ENCODE measurements at regions not wholly inside any gene's neighbourhood (a gene's known extent, or its start where the extent isn't known, plus 50 kb on each side); places are given as distances from the start of the nearest gene placed in this dataset.

- no peak for DNase-seq
These were observed 396.8 kb downstream of the MED10 start for GRCh38 chr5:5981562-5981961.

- no peak for DNase-seq
These were observed 397.8 kb downstream of the MED10 start for GRCh38 chr5:5980538-5980895.

- peak; percentile 60 for DNase-seq
These were observed 398.4 kb downstream of the MED10 start for GRCh38 chr5:5979761-5980537.

GRCh38 chr5:5979377-5979760 is 399.0 kb downstream of the MED10 start:
- DNase-seq = peak; percentile 96

GRCh38 chr5:5978501-5979376 is 399.6 kb downstream of the MED10 start:
- no peak for DNase-seq

GRCh38 chr5:5971203-5971602 is 407.1 kb downstream of the MED10 start:
- no peak for DNase-seq

- no peak for DNase-seq
These were observed 408.3 kb downstream of the MED10 start for GRCh38 chr5:5969942-5970483.

- DNase-seq = no peak
These were observed 409.4 kb downstream of the MED10 start for GRCh38 chr5:5968981-5969380.

- DNase-seq = no peak
These were observed 410.4 kb downstream of the MED10 start for GRCh38 chr5:5967944-5968343.

- no peak for DNase-seq
These were observed 411.0 kb downstream of the MED10 start for GRCh38 chr5:5967373-5967772.

GRCh38 chr5:5965132-5965531 is 413.2 kb downstream of the MED10 start:
- DNase-seq = no peak

- DNase-seq = no peak
These were observed 414.0 kb downstream of the MED10 start for GRCh38 chr5:5964347-5964746.

GRCh38 chr5:5957737-5958136 is 420.6 kb downstream of the MED10 start:
- DNase-seq = no peak

GRCh38 chr5:5954275-5954598 is 424.1 kb downstream of the MED10 start:
- DNase-seq = no peak

- DNase-seq = no peak
These were observed 424.6 kb downstream of the MED10 start for GRCh38 chr5:5953584-5954274.

GRCh38 chr5:5951953-5952352 is 426.4 kb downstream of the MED10 start:
- no peak for DNase-seq

GRCh38 chr5:5950658-5951057 is 427.7 kb downstream of the MED10 start:
- no peak for DNase-seq

GRCh38 chr5:5941486-5941885 is 436.9 kb downstream of the MED10 start:
- no peak for DNase-seq

- no peak for DNase-seq
These were observed 438.5 kb downstream of the MED10 start for GRCh38 chr5:5939759-5940370.

- no peak for DNase-seq
These were observed 444.7 kb downstream of the MED10 start for GRCh38 chr5:5933651-5934050.

GRCh38 chr5:5932824-5933223 is 445.5 kb downstream of the MED10 start:
- DNase-seq = no peak

GRCh38 chr5:5930561-5930960 is 447.8 kb downstream of the MED10 start:
- no peak for DNase-seq

Measured in islet precursor cell (in vitro differentiated cells).